Thymus (tissue), 11 donors: ENCODE measurements at regions not wholly inside any gene's neighbourhood (a gene's known extent, or its start where the extent isn't known, plus 50 kb on each side); places are given as distances from the start of the nearest gene placed in this dataset.
"Not testable (repeated sequence)": the region's sequence is repeated elsewhere in the genome, so short reads cannot be mapped to it uniquely, and the experiment has no call there.

ENCODE experiments used
- DNase-seq, 9 donors: peaks; one replicate each; pipeline ENCODE4 v3.0.0-alpha.2; 2013; ENCODE audit warnings: low spot score in 9 of 9, low read depth in 6 of 9, missing footprints in 1 of 9
- H3K27ac ChIP-seq, 2 donors: one replicate each; pipeline ENCODE4 v1.5.1; 2013; ENCODE audit warnings: control low read depth in 1 of 2, low read depth in 1 of 2, low read length in 1 of 2, mild to moderate bottlenecking in 1 of 2, moderate library complexity in 1 of 2
- H3K27me3 ChIP-seq, 2 donors: one replicate each; pipeline ENCODE4 v1.5.1; 2013; ENCODE audit warnings: low read length in 1 of 2; ENCODE audit not compliant: control insufficient read depth in 2 of 2, insufficient read depth in 1 of 2
- H3K36me3 ChIP-seq, 2 donors: one replicate each; pipeline ENCODE4 v1.5.1; 2013; ENCODE audit warnings: low read length in 1 of 2, mild to moderate bottlenecking in 1 of 2, moderate library complexity in 1 of 2; ENCODE audit not compliant: control insufficient read depth in 2 of 2, insufficient read depth in 2 of 2
- H3K4me1 ChIP-seq, 2 donors: one replicate each; pipeline ENCODE4 v1.5.1; 2013; ENCODE audit warnings: low read length in 2 of 2; ENCODE audit not compliant: control insufficient read depth in 2 of 2, insufficient read depth in 2 of 2
- H3K4me3 ChIP-seq, 2 donors: one replicate each; pipeline ENCODE4 v1.5.1; 2013; ENCODE audit warnings: low read length in 2 of 2, control low read depth in 1 of 2, mild to moderate bottlenecking in 1 of 2
- H3K9me3 ChIP-seq, 2 donors: one replicate each; pipeline ENCODE4 v1.5.1; 2013; ENCODE audit warnings: low read length in 1 of 2, mild to moderate bottlenecking in 1 of 2; ENCODE audit not compliant: control insufficient read depth in 2 of 2, insufficient read depth in 1 of 2
- WGBS: extraction: QIAGEN DNeasy Blood & Tissue Kit; methylation state at CpG from one replicate; pipeline ENCODE4 v1.1.7; 2013; 5-methylcytosine and 5-hydroxymethylcytosine counted together
- donor health status: healthy.

DNA sequence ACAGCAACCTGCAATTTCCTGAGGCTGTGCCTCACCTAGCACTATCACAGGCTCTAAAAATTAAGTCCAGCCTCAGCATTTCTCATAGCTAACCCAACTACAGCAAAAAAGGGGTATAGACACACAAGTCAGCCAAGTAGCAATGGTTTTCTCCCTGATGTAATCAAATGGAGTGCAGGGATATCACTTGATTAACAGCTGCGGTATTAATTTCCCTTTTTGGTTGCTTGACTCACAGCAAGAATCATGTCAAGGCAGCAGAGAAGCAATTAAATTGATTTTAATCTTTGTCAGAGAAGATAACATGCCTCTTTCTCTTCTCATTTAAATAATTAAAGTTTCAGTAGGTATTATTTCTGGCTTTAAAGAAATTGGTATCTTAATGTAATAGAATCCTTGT, 278.9 kb downstream of the RWDD3 start:
- Histone ChIP-seq H3K4me1 (no peaks in the 10 kb centered on the region), H3K36me3 (no peaks in the 10 kb centered on the region), H3K27ac (no peak overlapping the region), H3K9me3 (no peaks in the 10 kb centered on the region), H3K27me3 (no peaks in the 10 kb centered on the region), H3K4me3 (no peak overlapping the region)
- DNase-seq, result no peak
- 96% methylated on average over 1 of the region's 1 CpG for WGBS

DNA sequence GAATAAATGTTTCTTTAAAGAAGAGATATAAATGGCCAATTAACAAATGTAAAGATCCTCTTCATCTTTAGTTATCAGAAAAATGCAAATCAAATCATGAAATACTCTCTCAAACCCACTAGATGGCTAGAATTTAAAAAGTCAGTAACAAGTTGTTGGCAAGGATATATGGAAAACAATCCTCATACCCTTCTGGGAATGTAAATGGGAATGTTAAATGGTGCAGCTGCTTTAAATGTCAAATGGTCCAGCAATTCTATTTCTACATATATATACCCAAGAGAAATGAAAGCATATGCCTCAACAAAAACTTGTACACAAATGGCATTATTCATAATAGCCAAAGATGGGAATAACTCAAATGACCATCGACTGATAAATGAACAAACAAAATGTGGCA, 283.5 kb downstream of the RWDD3 start:
- DNase-seq, result no peak
- 86% methylated on average over 1 of the region's 1 CpG for WGBS
- Histone ChIP-seq H3K27ac (no peak overlapping the region), H3K36me3 (no peaks in the 10 kb centered on the region), H3K4me3 (no peak overlapping the region), H3K4me1 (no peaks in the 10 kb centered on the region), H3K9me3 (no peaks in the 10 kb centered on the region), H3K27me3 (no peaks in the 10 kb centered on the region)

DNA sequence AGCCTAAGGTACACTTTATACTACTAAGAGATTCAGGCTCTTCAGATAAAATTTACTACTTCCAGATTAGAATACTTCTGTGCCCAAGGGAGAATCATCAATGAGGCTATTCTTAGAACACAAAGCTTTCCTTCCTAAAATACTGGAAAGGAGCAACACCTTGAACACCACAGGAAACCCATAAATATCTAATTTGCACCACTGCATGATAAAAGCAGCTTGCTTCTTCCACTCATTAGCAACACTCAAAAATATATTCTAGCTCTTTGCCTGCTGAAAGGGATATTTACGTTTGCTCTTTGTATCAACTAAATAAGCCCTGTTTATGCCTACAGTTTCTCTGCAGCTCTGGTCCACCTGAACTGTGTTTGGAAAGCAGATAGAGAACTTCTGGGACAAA, 284.3 kb downstream of the RWDD3 start:
- H3K27me3 ChIP-seq, result no peaks in the 10 kb centered on the region
- H3K4me1 ChIP-seq, result no peaks in the 10 kb centered on the region
- WGBS, result 0% methylated on average over 1 of the region's 1 CpG

DNA sequence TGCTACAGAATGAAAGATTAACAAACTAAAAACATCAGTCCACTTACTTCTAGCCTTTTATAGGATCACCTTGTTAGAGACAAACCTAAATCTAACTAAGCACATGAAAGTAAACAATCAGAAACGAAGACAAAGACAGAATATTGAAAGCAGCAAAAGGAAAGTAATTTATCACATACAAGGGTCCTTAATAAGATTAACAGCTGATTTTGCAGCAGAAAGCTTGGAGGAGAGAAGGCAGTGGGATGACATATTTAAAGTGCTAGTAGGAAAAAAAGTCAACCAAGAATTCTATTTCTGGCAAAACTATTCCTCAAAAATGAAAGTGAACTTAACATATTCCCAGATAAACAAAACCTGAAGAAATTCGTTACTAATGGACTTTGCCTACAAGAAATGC, 286.4 kb downstream of the RWDD3 start:
- Histone ChIP-seq H3K4me1 (no peaks in the 10 kb centered on the region), H3K9me3 (peaks cover 0 to 4% of the 10 kb centered on the region in 2 donors), H3K27ac (no peak overlapping the region), H3K27me3 (no peaks in the 10 kb centered on the region), H3K36me3 (no peaks in the 10 kb centered on the region), H3K4me3 (no peak overlapping the region)
- DNase-seq, result no peak
- WGBS, result 75% methylated on average over 2 of the region's 2 CpGs

More for the DNA sequence above, 284.3 kb downstream of the RWDD3 start:
- no peaks in the 10 kb centered on the region for H3K9me3 ChIP-seq
- no peaks in the 10 kb centered on the region for H3K36me3 ChIP-seq
- H3K4me3 ChIP-seq, result no peak overlapping the region
- no peak overlapping the region for H3K27ac ChIP-seq
- DNase-seq, result no peak

DNA sequence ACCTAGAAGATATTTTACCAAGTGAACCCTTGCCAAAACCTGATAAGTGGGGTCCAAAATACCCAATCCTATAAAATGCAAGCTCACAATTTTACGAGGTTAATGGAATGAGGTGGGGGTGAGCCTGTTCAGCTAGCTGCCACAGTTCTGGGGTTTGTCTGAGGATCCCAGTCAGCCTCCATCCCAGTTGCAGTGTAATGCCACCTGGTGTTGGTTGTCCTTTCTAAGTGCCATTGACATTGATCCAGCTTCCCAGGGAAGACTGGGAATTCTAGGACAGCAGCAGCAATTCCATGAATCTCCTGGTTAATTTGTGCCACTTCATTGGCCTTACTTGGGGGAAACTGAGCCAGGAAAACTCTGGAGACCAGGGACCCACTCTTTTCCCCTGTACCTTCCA, 298.3 kb downstream of the RWDD3 start:
- Histone ChIP-seq H3K27me3 (no peaks in the 10 kb centered on the region), H3K27ac (no peak overlapping the region), H3K36me3 (no peaks in the 10 kb centered on the region), H3K9me3 (peaks cover 0 to 6% of the 10 kb centered on the region in 2 donors), H3K4me3 (no peak overlapping the region), H3K4me1 (no peaks in the 10 kb centered on the region)
- 77% methylated on average over 1 of the region's 1 CpG for WGBS
- no peak for DNase-seq

DNA sequence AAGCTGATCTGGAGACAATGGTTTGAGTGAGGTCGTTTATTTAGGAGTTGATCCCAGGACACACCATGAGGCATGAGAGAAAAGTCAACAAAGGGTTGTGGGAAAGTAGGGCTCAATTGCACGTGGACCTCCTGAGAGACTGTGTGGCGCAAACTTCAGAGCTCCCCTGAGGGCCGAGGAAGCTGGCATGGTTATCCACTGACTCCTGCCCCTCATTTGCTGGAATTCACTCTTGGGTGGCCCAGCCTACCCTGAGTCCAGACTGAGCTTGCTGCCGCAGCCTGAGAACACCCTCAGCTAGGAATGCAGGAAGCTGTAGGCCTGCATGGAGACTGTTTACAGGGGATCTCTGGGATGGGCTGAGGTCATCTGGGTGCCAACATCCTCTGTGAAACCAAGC, 301.0 kb downstream of the RWDD3 start:
- Histone ChIP-seq H3K9me3 (peaks cover 0 to 6% of the 10 kb centered on the region in 2 donors), H3K27me3 (no peaks in the 10 kb centered on the region), H3K27ac (no peak overlapping the region), H3K4me3 (no peak overlapping the region), H3K36me3 (no peaks in the 10 kb centered on the region), H3K4me1 (no peaks in the 10 kb centered on the region)
- 80% methylated on average over 5 of the region's 5 CpGs for WGBS
- no peak for DNase-seq

DNA sequence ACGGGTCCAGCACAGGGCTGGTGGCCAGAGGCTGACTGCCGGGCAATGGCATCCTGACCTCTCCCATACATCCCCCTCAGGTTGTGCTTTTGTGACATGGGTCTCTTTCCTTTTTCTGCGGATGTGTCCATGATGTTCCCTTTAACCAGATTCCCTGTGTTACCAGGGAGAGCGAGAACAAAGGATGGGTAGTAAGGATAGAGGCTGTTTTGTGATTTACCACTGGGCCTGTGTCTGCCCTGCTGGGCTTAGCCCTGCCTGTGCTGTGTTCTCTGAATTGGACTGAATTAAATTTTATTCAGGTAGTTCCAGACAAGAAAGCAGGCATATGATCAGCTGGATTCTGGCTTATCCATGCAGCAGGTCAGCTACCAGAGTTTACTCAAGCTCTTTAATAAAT, 301.6 kb downstream of the RWDD3 start:
- H3K27me3 ChIP-seq, result no peaks in the 10 kb centered on the region
- H3K4me1 ChIP-seq, result no peaks in the 10 kb centered on the region
- H3K27ac ChIP-seq, result no peak overlapping the region
- no peak overlapping the region for H3K4me3 ChIP-seq
- peaks cover 0 to 6% of the 10 kb centered on the region in 2 donors for H3K9me3 ChIP-seq
- whole genome bisulfite sequencing, result 95% methylated on average over 4 of the region's 4 CpGs
- no peak for DNase-seq
- no peaks in the 10 kb centered on the region for H3K36me3 ChIP-seq

DNA sequence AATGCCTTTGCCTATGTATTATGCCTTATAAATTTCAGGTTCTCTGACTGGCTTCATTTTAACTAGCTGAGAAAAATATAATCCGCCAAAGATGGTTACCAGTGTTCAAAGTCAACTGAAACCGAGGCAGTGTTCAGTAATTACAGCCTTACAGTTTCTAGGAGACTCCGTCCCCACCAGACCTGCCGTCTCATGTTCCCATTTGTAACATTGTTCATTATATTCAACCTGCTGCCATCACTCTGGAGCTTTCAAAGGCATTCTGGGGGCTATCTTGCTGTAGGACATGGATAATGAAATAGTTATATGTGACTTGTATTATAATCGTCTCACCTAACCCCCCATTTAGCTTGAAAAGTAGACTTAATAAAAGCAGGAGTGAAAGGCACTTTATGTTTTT, 302.5 kb downstream of the RWDD3 start:
- no peaks in the 10 kb centered on the region for H3K36me3 ChIP-seq
- no peaks in the 10 kb centered on the region for H3K4me1 ChIP-seq
- no peaks in the 10 kb centered on the region for H3K27me3 ChIP-seq
- no peak for DNase-seq
- 94% methylated on average over 5 of the region's 5 CpGs for WGBS
- H3K27ac ChIP-seq, result no peak overlapping the region
- H3K9me3 ChIP-seq, result peaks cover 0 to 6% of the 10 kb centered on the region in 2 donors
- no peak overlapping the region for H3K4me3 ChIP-seq

DNA sequence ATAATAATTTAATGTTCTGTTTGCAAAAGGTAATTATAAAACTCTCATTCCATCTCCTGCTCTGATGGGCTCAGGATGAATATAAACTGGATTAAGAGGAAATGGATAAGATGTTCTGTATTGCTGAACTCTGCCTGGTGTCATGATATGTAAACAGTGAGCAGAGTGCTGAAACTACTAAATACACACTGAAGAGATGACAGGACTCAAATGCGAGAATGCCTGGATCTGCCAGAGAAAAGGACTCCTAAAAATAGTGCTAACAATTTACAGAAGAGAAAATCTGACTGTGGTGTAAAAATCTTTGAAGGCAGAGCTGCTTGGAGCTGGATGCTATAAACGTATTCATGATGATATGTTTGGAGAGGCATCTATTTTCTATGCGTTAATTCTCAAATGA, 303.2 kb downstream of the RWDD3 start:
- no peaks in the 10 kb centered on the region for H3K36me3 ChIP-seq
- peaks cover 0 to 6% of the 10 kb centered on the region in 2 donors for H3K9me3 ChIP-seq
- no peak overlapping the region for H3K27ac ChIP-seq
- 92% methylated on average over 3 of the region's 3 CpGs for WGBS
- H3K4me3 ChIP-seq, result no peak overlapping the region
- no peaks in the 10 kb centered on the region for H3K4me1 ChIP-seq
- DNase-seq, result no peak
- no peaks in the 10 kb centered on the region for H3K27me3 ChIP-seq

DNA sequence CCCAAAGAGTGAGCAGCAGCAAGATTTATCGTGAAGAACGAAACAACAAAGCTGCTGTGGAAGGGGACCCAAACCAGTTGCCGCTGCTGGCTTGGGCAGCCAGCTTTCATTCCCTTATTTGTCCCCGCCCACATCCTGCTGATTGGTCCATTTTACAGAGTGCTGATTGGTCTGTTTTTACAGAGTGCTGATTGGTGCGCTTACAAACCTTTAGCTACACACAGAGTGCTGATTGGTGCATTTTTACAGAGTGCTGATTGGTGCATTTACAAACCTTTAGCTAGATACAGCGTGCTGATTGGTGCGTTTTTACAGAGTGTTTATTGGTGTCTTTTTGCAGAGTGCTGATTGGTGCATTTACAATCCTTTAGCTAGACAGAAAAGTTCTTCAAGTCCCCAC, 304.2 kb downstream of the RWDD3 start:
- WGBS, result 94% methylated on average over 7 of the region's 7 CpGs
- H3K27ac ChIP-seq, H3K27me3 ChIP-seq, H3K4me1 ChIP-seq, H3K9me3 ChIP-seq, H3K36me3 ChIP-seq, H3K4me3 ChIP-seq, DNase-seq: not testable (repeated sequence)
